ENCODE measurements at regions not wholly inside any gene's neighbourhood (a gene's known extent, or its start where the extent isn't known, plus 50 kb on each side); places are given as distances from the start of the nearest gene placed in this dataset.
A peak's percentile ranks its signal among the peaks of the same experiment; 100 is the strongest.

GRCh38 chr2:134771313-134771801 is 52.6 kb upstream of the TMEM163 start:
- WGBS (ENCODE audit: insufficient coverage, low coverage, missing lambda C conversion rate) = 0% methylated on average over 4 of the region's 4 CpGs
- Histone ChIP-seq H3K4me2 (ENCODE audit: insufficient read depth, low read length) (no peak overlapping the region), H2AFZ (ENCODE audit: low read depth, low read length) (no peak overlapping the region), H3K9me3 (replicated peaks; ENCODE audit: control insufficient read depth, insufficient read depth, low read depth, low read length) (no peaks in the 10 kb centered on the region), H3K9me1 (ENCODE audit: control insufficient read depth, insufficient read depth, low read length) (no peaks in the 10 kb centered on the region), H3K4me3 (no peak overlapping the region), H3K27ac (ENCODE audit: extremely low read depth, low read depth, low read length) (no peak overlapping the region), H3K79me2 (ENCODE audit: control insufficient read depth, insufficient read depth, low read length) (no peaks in the 10 kb centered on the region), H3K27me3 (ENCODE audit: control insufficient read depth in 2 of 2, insufficient read depth in 2 of 2, low read length in 2 of 2) (no peaks in the 10 kb centered on the region), H3K9ac (ENCODE audit: insufficient read depth in 1 of 2, low read depth in 2 of 2, low read length in 2 of 2) (no peak overlapping the region), H4K20me1 (replicated peaks; ENCODE audit: control insufficient read depth, insufficient read depth, low read length) (no peaks in the 10 kb centered on the region), H3K4me1 (replicated peaks in 1 of 2; ENCODE audit: control insufficient read depth in 2 of 2, insufficient read depth in 2 of 2, low read length in 2 of 2) (peaks cover 0 to 12% of the 10 kb centered on the region in 2 experiments; a peak in 4 of 5 replicates), H3K36me3 (ENCODE audit: control insufficient read depth, insufficient read depth, low read length) (no peaks in the 10 kb centered on the region)
- BruUV-seq (replicated peaks) = no TSS peak
- no peak for FAIRE-seq
- intact Hi-C loops (cut with micrococcal nuclease) (no loop called here), in situ Hi-C loops (cut with MboI) (no loop called here)
- ChIA-PET CTCF (ENCODE audit: low intra/inter-chr PET ratio) (no interaction called here), POLR2A (no interaction called here)
- TF ChIP-seq TFE3 (CRISPR knock-in tag; IDR thresholded peaks at IDR 0.05) (peak; percentile 49), FOXP1 (CRISPR knock-in tag; IDR thresholded peaks at IDR 0.05) (0 out of 2 replicates have a peak, but pooled peaks have one; percentile 64), RAD21 (CRISPR knock-in tag; conservative IDR thresholded peaks at IDR 0.05 in 1 of 2, IDR thresholded peaks at IDR 0.05 in 1 of 2) (peak in 1 of 2 experiments; percentile 25; a peak in 2 of 4 replicates), HNRNPL (IDR thresholded peaks at IDR 0.05; ENCODE audit: low read depth, low read length) (no peak), FOXA3 (CRISPR knock-in tag; conservative IDR thresholded peaks at IDR 0.05 in 1 of 2, IDR thresholded peaks at IDR 0.05 in 1 of 2) (0 out of 4 replicates have a peak, but pooled peaks of 1 of the 2 experiments have one; percentile 23)
- ATAC-seq = no peak
- DNase-seq (ENCODE audit: extremely low read depth in 1 of 4, low spot score in 3 of 4) = no peak
